Dermis microvascular lymphatic vessel endothelial cell (primary cell): ENCODE measurements at regions not wholly inside any gene's neighbourhood (a gene's known extent, or its start where the extent isn't known, plus 50 kb on each side); places are given as distances from the start of the nearest gene placed in this dataset.
"Not testable (repeated sequence)": the region's sequence is repeated elsewhere in the genome, so short reads cannot be mapped to it uniquely, and the experiment has no call there.

Experiments
- DNase-seq, 2 donors: peaks; one replicate each; pipeline versions ENCODE4 v3.0.0 to v3.0.0-alpha.2; 2010; ENCODE audit warnings: low read depth in 2 of 2

DNA sequence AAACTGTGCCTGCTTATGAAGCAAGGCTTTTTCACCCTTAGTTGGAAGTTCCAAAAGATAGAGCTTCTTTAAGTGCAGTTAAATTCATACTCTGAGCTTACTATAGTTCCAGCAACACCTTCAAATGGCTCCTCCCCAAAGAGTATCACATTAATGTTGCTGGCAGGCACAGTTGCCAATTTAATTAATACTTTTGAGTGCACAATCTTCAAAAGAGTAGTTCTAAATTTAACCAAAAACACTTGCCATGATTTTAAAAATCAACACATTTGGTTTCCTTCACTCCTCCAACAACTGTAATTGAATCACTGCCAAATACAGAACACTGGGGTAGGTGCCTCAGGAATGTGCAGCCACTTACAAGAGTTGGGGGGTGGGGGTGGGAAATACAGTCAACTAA is 150.6 kb upstream of the UBE2E3 start:
- DNase-seq, result no peak

DNA sequence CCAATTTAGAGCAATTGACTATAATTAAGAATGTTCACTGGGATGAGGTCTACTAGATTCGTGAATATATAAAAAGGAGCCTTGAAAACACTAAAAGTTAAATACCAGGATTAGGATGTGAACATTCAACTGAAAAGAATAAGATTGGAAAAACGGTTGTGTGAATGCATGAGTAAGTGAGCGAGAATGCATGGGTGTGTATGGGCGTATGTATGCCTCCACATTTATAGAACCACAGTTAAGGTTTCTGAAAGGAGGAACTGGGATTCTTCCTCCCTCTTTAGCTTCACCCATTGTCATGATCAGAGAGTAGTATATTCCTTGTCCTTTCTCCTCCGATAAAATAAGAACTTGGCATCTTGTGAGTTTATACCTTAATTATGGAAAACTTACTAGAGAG is 151.1 kb upstream of the UBE2E3 start:
- DNase-seq, result no peak

GRCh38 chr2:180828756-180829155 is 151.6 kb upstream of the UBE2E3 start:
- DNase-seq, result no peak

- no peak for DNase-seq
These were observed 156.8 kb upstream of the UBE2E3 start for GRCh38 chr2:180823546-180824141.

- DNase-seq, result no peak
These were observed 161.3 kb upstream of the UBE2E3 start for GRCh38 chr2:180819106-180819505.

DNA sequence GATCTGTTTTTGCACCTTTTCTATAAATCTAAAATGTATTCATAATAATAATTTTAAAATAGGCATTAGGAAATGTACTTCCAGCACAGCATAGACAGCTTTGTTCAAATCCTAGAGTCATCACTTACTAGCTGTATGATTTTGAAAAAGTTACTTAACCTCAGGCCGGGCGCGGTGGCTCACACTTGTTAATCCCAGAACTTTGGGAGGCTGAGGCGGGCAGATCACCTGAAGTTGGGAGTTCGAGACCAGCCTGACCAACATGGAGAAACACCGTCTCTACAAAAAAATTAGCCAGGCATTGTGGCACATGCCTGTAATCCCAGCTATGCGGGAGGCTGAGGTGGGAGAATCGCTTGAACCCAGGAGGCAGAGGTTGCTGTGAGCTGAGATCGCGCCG is 161.7 kb upstream of the UBE2E3 start:
- DNase-seq, result not testable (repeated sequence)

GRCh38 chr2:180799141-180799540 is 181.3 kb upstream of the UBE2E3 start:
- DNase-seq, result no peak

DNA sequence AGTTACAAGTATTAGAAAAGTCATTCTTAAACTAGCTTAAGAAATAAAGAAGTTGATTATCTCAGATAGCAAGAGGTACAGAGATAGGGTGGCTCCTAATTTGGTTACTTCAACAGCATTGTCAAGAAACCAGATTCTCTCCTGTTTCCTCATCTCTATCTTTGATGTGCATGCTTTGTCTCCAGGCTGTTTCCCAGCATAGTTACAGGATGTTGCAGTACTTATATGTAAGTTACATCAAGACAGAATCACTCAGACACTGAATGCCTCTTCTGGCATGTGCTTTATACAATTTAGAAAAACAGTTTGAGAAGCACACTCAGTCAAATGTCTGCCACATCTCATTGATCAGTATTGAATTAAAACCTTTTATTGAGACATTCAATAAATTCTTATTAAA is 189.5 kb upstream of the UBE2E3 start:
- no peak for DNase-seq

GRCh38 chr2:180787330-180787729 is 193.1 kb upstream of the UBE2E3 start:
- DNase-seq, result no peak

- DNase-seq, result no peak
These were observed 199.1 kb upstream of the UBE2E3 start for GRCh38 chr2:180781276-180781675.

DNA sequence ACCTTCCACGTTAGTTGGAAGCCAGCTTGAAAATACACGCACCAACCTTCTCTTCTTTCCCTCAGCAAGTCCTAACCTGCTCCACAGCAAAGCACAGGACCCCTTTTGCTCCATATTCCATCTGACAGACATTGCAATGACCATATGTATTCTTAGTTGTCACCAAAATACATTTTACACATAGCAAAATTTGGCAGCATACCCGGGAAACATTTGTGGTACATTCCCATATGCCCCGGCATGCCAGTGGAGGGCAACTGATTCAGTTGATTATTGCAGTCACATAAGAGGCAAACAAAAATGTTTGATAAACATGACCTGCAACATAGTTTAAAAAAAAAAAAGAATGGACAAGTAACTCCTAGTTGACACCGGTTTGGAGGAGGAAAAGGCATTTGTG is 202.1 kb upstream of the UBE2E3 start:
- no peak for DNase-seq

- no peak for DNase-seq
These were observed 203.5 kb upstream of the UBE2E3 start for GRCh38 chr2:180776921-180777320.

DNA sequence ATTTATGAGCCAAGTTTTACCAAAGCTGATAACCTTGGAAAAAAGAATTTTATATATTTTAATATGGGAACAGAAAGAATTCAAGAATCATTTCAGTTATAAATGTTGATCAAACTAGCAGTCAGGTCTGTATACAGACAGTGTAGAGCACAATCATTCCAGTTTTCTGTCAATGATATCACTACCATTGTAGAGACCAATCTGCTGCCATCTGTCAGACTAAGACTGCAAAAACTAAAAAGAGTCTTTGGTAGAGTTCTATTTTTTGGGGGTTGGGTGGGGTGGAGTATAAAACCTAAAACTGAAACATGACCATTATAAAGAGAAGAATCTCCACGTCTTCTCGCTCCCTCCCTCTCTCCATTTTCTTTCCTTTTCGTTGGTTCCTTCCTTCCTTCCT is 204.7 kb upstream of the UBE2E3 start:
- DNase-seq, result no peak

DNA sequence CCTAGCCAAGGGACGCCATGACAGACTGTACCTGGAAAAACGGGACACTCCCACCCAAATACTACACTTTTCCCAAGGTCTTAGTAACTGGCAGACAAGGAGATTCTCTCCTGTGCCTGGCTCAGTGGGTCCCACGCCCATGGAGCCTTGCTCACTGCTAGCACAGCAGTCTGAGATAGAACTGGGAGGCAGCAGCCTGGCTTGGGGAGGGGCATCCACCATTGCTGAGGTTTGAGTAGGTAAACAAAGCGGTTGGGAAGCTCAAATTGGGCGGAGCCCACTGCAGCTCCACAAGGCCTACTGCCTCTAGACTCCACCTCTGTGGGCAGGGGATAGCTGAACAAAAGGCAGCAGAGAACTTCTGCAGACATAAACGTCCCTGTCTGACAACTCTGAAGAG is 215.1 kb upstream of the UBE2E3 start:
- not testable (repeated sequence) for DNase-seq

GRCh38 chr2:180763263-180763989 is 217.0 kb upstream of the UBE2E3 start:
- DNase-seq, result no peak

DNA sequence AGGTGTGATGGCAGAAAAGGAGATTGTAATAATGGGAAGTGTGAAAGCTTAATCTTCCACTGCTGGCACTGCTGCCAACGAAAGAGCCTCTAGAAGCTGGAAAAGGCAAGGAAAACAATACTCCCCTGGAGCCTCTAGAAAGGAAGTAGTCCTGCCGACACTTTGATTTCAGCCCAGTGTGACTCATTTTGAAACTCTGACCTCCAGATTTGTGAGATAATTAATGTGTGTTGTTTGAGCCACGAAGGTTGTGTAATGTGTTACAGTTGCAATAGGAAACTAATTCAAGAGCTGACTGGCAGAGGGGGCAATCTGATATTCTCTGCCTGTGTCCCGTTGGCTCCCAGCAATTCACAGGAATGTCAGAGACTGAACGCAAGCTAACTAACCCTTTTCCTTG is 219.2 kb upstream of the UBE2E3 start:
- DNase-seq, result peak in 1 of 2 donors; percentile 47

- no peak for DNase-seq
These were observed 220.8 kb upstream of the UBE2E3 start for GRCh38 chr2:180759631-180760030.

DNA sequence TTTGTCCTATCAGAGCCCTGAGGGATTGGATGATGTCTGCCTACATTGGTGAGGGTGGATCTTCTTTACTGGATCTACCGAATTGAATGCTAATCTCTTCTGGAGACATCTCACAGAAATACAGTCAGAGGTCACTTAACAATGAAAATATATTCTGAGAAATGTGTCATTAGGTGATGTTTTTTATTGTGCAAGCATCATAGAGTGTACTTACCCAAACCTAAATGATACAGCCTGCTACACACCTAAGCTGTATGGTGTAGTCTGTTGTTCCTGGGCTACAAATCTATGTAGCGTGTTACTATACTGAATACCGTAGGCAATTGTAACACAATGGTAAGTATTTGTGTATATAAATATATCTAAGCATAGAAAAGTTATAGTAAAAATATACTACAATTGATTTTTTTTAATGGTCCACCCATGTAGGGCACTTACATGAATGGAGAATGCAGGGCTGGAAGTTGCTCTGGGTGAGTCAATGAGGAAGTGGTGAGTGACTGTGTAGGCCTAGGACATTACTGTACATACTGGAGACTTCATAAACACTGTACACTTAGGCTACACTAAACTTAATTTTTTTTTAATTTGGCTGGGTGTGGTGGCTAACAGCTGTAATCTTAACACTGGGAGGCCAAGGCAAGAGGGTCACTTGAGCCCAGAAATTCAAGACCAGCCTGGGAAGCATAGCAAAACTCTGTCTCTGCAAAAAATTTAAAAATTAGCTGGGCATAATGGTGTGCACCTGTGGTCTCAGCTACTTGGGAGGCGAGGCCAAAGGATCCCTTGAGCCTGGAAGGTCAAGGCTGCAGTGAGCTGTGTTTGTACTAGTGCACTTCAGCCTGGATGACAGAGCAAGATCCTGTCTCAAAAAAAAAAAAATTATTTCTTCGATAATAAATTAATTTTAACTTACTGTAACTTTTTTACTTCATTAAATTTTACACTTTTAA is 226.3 kb upstream of the UBE2E3 start:
- DNase-seq, result peak in 1 of 2 donors; percentile 13

- DNase-seq, result no peak
These were observed 229.0 kb upstream of the UBE2E3 start for GRCh38 chr2:180751306-180751920.

DNA sequence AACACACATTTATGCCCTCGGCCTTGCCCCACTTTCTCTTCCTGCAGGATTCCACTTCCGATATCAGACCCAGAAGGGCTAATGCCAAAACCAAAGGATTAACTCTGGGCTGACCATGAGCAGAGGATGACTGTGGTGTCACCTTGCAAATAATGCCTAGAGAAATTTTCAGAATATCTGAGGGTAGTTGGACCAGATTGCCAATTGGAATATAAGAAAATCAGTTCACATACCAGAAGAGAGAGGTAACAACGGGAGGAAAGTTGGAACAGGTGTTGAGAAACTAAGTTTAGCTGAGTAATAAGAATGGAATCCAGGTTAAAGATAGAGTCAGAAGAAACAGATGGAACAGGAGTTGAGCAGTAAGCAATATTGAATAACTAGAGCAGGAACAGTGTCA is 232.7 kb upstream of the UBE2E3 start:
- no peak for DNase-seq

- DNase-seq, result no peak
These were observed 237.0 kb upstream of the UBE2E3 start for GRCh38 chr2:180743401-180743800.

DNA sequence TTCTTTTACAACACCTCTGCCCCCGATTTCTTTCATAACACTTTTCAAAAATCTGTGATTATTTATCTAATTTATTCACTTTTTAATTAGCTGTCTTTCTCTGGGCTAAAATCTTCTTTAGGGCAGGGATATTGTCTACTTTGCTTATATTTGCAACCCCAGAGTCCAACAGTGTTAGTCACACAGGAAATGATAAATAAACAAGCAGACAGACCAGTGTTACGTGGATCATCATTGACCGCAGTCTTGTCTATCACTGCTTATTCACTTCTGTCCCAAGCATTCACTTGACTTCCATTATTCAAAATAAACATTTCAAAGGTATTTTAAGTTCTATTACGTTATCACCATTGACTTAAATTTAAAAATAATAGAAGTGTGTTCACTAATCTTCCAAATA is 237.6 kb upstream of the UBE2E3 start:
- DNase-seq, result peak in 1 of 2 donors; percentile 40
